ENCODE measurements at regions not wholly inside any gene's neighbourhood (a gene's known extent, or its start where the extent isn't known, plus 50 kb on each side); places are given as distances from the start of the nearest gene placed in this dataset.

- DNase-seq (ENCODE audit: low read depth, low spot score), result no peak
- H3K27ac ChIP-seq (ENCODE audit: low read depth, low read length), result no peak overlapping the region
- H3K4me3 ChIP-seq (ENCODE audit: low read depth, low read length), result no peak overlapping the region
- TF ChIP-seq CTCF (IDR thresholded peaks at IDR 0.05; ENCODE audit: low read depth, low read length), result no peak
- H3K27me3 ChIP-seq (ENCODE audit: control insufficient read depth, insufficient read depth, low read length), result peaks cover 2% of the 10 kb centered on the region
- no peaks in the 10 kb centered on the region; the same call in 1 of the 2 replicates for H3K9me3 ChIP-seq (ENCODE audit: control insufficient read depth, insufficient read depth, low read length)
- ChIA-PET CTCF (interaction anchor here (1.0 to 1.3 kb wide), 2 partner anchors 11 to 187 kb away, joined by 3 to 4 read pairs; no protein-coding TSS in a partner anchor), POLR2A (no interaction called here)
Observed at GRCh38 chr1:204752688-204753040, 67.1 kb upstream of the LRRN2 start.

- ChIA-PET POLR2A (no interaction called here), CTCF (interaction anchor here (0.9 to 1.1 kb wide), 2 partner anchors 9 to 53 kb away, joined by 3 read pairs; no protein-coding TSS in a partner anchor)
- Histone ChIP-seq H3K27me3 (ENCODE audit: control insufficient read depth, insufficient read depth, low read length) (peaks cover 2% of the 10 kb centered on the region), H3K4me3 (ENCODE audit: low read depth, low read length) (no peak overlapping the region), H3K9me3 (ENCODE audit: control insufficient read depth, insufficient read depth, low read length) (no peaks in the 10 kb centered on the region; the same call in 1 of the 2 replicates), H3K27ac (ENCODE audit: low read depth, low read length) (no peak overlapping the region)
- DNase-seq (ENCODE audit: low read depth, low spot score), result no peak
- TF ChIP-seq CTCF (IDR thresholded peaks at IDR 0.05; ENCODE audit: low read depth, low read length), result no peak
Observed at GRCh38 chr1:204754821-204755220, 69.3 kb upstream of the LRRN2 start.

- Histone ChIP-seq H3K27me3 (ENCODE audit: control insufficient read depth, insufficient read depth, low read length) (peaks cover 2% of the 10 kb centered on the region), H3K27ac (ENCODE audit: low read depth, low read length) (no peak overlapping the region), H3K4me3 (ENCODE audit: low read depth, low read length) (no peak overlapping the region), H3K9me3 (ENCODE audit: control insufficient read depth, insufficient read depth, low read length) (peaks cover 6% of the 10 kb centered on the region)
- ChIA-PET POLR2A (no interaction called here), CTCF (interaction anchor here (1.3 kb wide), 1 partner anchor 51 kb away, joined by 5 read pairs; no protein-coding TSS in a partner anchor)
- TF ChIP-seq CTCF (IDR thresholded peaks at IDR 0.05; ENCODE audit: low read depth, low read length), result no peak
- no peak for DNase-seq (ENCODE audit: low read depth, low spot score)
Observed at GRCh38 chr1:204756349-204756748, 70.8 kb upstream of the LRRN2 start.

GRCh38 chr1:204756811-204757210, 71.3 kb upstream of the LRRN2 start:
- no peak for DNase-seq (ENCODE audit: low read depth, low spot score)
- ChIA-PET CTCF (no interaction called here), POLR2A (no interaction called here)
- H3K9me3 ChIP-seq (ENCODE audit: control insufficient read depth, insufficient read depth, low read length), result peaks cover 6% of the 10 kb centered on the region
- peaks cover 2% of the 10 kb centered on the region for H3K27me3 ChIP-seq (ENCODE audit: control insufficient read depth, insufficient read depth, low read length)
- TF ChIP-seq CTCF (IDR thresholded peaks at IDR 0.05; ENCODE audit: low read depth, low read length), result no peak
- no peak overlapping the region for H3K4me3 ChIP-seq (ENCODE audit: low read depth, low read length)
- no peak overlapping the region for H3K27ac ChIP-seq (ENCODE audit: low read depth, low read length)

GRCh38 chr1:204758601-204759000, 73.1 kb upstream of the LRRN2 start:
- no peak for TF ChIP-seq CTCF (IDR thresholded peaks at IDR 0.05; ENCODE audit: low read depth, low read length)
- Histone ChIP-seq H3K27ac (ENCODE audit: low read depth, low read length) (no peak overlapping the region), H3K9me3 (ENCODE audit: control insufficient read depth, insufficient read depth, low read length) (peaks cover 6% of the 10 kb centered on the region; the same call in 1 of the 2 replicates), H3K27me3 (ENCODE audit: control insufficient read depth, insufficient read depth, low read length) (peaks cover 2% of the 10 kb centered on the region), H3K4me3 (ENCODE audit: low read depth, low read length) (no peak overlapping the region)
- CTCF ChIA-PET, result interaction anchor here (0.8 to 1.2 kb wide), 2 partner anchors 10 to 13 kb away, joined by 4 to 5 read pairs; no protein-coding TSS in a partner anchor
- no peak for DNase-seq (ENCODE audit: low read depth, low spot score)
- POLR2A ChIA-PET, result no interaction called here
